GM18511 (cell line): ENCODE measurements at regions not wholly inside any gene's neighbourhood (a gene's known extent, or its start where the extent isn't known, plus 50 kb on each side); places are given as distances from the start of the nearest gene placed in this dataset.

Experiments used
- ATAC-seq: cut with Tn5 transposase; IDR thresholded peaks from one replicate; pipeline ENCODE4 v1.9.1; 2021; ENCODE audit warnings: mild to moderate bottlenecking, moderate library complexity; ENCODE audit not compliant: unreplicated experiment

DNA sequence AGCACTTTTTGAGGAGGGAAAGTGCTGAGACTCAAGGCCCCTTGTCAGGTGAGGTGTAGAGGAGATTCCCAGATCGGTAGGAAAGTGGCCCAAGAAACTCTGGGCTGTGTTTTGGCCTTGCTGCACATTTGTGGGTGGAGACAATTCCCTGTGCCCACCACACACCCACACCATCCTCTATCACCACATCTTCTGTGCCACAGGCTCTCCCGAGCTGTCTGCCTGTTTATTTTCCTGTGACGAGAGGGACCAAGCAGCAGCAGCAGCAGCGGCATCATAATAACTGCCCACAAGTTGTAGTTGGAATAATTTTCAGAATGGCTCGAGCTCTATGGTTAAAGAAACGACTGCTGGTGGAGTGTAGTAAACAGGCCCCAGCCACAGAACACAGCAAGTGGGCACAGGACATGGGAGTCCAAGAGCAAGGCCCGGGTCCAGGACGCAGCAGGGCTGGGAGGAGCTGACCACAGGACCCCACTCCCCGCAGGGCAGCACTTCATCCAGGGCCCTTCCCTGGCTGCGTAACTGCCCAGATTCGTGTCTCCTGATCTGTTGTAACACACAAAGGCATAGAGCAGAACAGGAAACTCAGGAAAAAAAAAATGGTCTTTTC, 55.6 kb upstream of the BCL2L14 start:
- ATAC-seq: no peak

DNA sequence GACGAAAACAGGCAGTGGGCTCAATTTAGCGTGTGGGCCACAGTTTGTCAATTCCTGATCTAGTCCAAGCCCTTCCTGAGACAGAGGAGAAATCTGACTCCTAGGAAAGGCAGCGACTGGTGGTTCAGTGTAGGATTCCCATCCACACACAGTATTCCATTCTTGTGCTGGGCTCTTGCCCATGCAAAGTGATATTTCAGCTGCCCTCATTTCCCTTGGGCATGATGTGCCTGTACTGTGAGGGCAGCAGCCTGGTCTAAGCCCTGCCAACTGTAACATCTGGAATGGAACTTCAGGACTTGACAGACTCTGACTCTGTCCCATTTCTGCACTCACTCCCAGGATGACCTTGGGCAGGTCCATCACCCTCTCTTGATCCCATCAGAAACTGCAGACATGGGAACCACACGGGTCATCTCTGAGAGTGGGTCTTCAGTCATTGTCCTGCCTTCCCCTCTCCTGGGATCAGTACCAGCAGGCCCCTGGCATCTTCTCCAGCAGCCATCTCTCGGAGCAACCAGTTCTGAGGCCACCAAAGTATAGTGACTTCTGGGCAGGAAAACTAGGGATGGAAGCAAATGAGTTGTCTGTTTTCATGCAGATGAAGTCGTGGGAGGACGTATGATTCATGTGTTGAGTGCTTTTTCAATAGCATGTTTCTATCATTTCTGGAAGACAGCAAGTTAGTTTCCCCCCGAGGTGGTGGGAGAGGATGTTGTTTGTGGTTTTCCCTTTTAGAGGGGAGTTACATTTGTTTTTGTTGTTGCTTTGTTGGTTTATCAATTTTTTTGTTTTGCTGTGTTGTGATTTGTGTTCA, 54.2 kb upstream of the BCL2L14 start:
- no peak for ATAC-seq

DNA sequence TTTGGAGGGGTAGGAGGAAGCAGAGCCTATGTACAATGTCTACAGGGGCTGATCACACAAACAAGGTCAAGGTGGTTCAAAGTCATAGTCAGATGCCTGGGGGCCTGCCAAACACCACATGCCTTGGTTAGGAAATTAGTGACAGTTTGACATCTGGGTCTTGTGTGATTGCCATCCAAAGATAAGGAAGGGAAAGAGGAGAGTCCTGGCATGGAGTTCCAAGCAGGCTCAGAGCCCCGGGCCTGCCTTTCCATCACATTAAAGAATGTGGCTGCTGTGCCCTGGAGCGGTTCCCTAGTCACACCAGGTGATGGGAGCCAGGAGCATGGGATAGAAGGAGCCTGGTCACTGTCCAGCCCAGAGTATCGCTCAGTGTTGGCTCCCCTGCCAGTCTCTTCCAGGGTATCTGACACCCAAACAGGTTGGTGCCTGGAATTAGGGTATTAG, 53.6 kb upstream of the BCL2L14 start:
- no peak for ATAC-seq

DNA sequence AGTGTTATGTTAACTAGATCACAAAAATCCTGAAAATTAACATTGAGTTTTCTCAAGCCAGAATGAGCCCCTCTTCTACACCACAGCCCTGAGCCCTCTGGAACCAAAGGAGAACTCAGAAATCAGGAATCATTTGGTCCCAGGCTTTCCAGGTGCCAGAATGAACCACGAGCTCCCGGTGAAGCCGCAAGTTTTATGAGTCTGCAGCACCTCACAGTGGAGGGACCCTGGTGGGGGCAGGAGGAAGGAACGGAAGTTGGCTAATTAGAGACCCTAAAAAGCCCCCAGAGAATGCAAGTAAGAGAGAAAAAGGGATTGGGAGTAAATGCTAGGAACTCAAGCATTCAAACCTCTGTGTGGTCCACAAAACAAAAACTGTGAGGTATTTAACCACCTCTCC, 52.9 kb upstream of the BCL2L14 start:
- no peak for ATAC-seq

DNA sequence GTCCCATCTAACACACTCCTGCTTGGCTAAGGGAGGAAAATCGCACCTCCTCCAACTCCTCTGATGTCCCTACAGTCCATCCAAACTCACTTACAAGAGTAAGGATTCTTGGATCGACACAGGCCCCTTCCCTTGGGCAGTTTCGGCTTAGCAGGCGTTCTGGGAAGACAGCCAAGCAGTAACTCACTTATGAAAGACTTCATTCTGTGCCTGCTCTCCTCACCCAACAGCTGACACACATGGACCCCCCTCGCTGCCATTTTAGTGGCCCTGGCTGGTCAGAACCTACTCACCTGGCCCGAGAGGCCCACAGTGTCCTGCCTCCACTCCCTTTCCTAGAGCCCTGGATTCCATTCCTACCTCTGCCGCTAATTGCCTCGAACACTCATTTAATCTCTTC, 52.3 kb upstream of the BCL2L14 start:
- no peak for ATAC-seq

DNA sequence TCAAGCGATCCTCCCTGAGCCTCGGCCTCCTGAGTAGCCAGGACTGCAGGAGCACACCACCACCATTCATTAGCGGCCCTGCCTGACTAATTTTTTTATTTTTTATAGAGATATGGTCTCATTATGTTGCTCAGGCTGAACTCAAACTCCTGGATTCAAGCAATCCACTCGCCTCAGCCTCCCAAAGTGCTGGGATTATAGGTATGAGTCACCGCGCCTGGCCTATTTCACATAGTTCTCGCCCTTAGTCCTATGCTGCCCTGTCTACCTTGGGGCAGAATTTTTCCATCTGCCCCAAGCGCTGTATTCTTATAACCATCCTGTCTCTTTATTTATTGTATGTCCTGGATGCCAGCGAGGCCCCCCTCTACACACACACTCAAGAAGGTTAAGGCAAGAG, 50.9 kb upstream of the BCL2L14 start:
- ATAC-seq: no peak

DNA sequence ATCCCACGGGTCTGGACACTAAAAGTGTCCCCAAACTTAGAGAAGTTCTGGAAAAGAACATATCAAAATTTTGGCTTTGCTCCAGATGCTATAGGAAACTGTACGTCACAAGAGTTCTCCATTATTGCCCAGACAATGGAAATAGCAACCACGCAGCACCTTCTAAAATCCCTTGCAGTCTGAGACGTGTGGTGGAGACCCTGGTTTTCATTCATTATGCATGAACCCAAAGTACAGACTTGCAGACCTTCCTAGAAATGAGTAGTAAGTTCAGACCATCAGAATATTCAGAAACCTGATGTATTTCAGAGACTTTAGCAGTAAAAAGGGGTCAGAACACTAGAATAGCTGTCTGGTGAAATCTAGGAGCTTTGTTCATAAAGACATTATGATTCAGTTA, 50.0 kb upstream of the BCL2L14 start:
- ATAC-seq: no peak
